ENCODE measurements at regions not wholly inside any gene's neighbourhood (a gene's known extent, or its start where the extent isn't known, plus 50 kb on each side); places are given as distances from the start of the nearest gene placed in this dataset.

DNA sequence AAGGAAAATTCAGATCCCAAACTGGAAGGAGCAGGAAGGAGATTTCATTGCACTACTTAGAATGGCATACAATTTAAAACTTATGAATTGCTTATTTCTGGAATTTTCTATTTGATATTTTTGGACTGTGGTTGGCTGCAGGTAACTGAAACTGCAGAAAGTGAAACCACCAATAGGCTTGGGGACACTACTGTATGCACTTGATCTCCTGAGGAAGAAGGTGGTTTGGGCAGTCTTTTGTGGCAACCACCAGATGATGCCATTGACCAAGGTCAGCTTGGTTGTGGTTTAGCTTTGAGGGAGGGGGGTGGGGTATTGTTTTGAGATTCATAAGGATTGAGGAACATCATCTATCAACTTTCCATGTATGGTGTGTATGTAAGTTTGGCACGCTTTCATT is 209.5 kb upstream of the STXBP6 start:
- TF ChIP-seq, protein P1, sequence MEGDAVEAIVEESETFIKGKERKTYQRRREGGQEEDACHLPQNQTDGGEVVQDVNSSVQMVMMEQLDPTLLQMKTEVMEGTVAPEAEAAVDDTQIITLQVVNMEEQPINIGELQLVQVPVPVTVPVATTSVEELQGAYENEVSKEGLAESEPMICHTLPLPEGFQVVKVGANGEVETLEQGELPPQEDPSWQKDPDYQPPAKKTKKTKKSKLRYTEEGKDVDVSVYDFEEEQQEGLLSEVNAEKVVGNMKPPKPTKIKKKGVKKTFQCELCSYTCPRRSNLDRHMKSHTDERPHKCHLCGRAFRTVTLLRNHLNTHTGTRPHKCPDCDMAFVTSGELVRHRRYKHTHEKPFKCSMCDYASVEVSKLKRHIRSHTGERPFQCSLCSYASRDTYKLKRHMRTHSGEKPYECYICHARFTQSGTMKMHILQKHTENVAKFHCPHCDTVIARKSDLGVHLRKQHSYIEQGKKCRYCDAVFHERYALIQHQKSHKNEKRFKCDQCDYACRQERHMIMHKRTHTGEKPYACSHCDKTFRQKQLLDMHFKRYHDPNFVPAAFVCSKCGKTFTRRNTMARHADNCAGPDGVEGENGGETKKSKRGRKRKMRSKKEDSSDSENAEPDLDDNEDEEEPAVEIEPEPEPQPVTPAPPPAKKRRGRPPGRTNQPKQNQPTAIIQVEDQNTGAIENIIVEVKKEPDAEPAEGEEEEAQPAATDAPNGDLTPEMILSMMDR (conservative IDR thresholded peaks at IDR 0.05 in 1 of 2, IDR thresholded peaks at IDR 0.05 in 1 of 2; ENCODE audit: low read depth in 1 of 2, low read length in 2 of 2), result no peak
- TF ChIP-seq EZH2 (IDR thresholded peaks at IDR 0.05; ENCODE audit: low read length, missing control alignments), result no peak
- H3K27ac ChIP-seq (ENCODE audit: insufficient read depth, low read length), result no peak overlapping the region
- H3K79me2 ChIP-seq (ENCODE audit: control insufficient read depth, insufficient read depth, low read length), result no peaks in the 10 kb centered on the region
- no peak overlapping the region for H3K4me2 ChIP-seq (ENCODE audit: extremely low read depth, insufficient read depth, low read length)
- H3K27me3 ChIP-seq (ENCODE audit: control insufficient read depth, insufficient read depth, low read length), result no peaks in the 10 kb centered on the region
- H3K9me3 ChIP-seq (ENCODE audit: control insufficient read depth, insufficient read depth, low read depth, low read length), result no peaks in the 10 kb centered on the region
- no peaks in the 10 kb centered on the region for H4K20me1 ChIP-seq (ENCODE audit: control insufficient read depth, extremely low read depth, insufficient read depth, low read length)
- no peaks in the 10 kb centered on the region for H3K36me3 ChIP-seq (ENCODE audit: control insufficient read depth, insufficient read depth, low read length)
- H3K4me3 ChIP-seq (replicated peaks in 1 of 4; ENCODE audit: control extremely low read depth in 1 of 4, insufficient read depth in 1 of 4, low read depth in 3 of 4, low read length in 4 of 4), result no peak overlapping the region
- no peak for DNase-seq (ENCODE audit: low read depth in 2 of 2)
- no peak overlapping the region for H3K9ac ChIP-seq (ENCODE audit: insufficient read depth, low read length)
- H3K4me1 ChIP-seq (ENCODE audit: control insufficient read depth, extremely low read depth, insufficient read depth, low read length), result no peaks in the 10 kb centered on the region
- no peak overlapping the region for H2AFZ ChIP-seq (ENCODE audit: low read length)

DNA sequence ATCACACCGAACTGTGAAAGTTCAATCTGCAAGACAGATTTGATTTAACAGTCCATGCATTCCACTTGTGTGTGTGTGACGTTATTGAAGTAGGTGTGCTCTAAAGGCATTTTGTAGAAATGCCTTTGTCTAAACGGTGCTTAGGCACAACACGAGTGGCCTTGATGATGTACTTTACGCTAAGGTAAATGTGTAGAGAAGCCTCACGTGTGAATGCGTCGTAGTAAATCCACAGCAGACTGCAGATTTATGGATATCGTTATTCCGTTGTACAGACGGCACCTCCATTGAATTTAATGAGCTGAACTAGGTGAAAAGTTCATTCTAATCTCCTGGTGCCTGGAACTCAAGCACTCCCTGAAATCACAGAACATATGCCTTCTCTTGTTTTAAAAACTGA is 202.8 kb upstream of the STXBP6 start:
- Histone ChIP-seq H3K27ac (ENCODE audit: insufficient read depth, low read length) (no peak overlapping the region), H3K4me1 (ENCODE audit: control insufficient read depth, extremely low read depth, insufficient read depth, low read length) (no peaks in the 10 kb centered on the region), H3K79me2 (ENCODE audit: control insufficient read depth, insufficient read depth, low read length) (no peaks in the 10 kb centered on the region), H3K4me3 (replicated peaks in 1 of 4; ENCODE audit: control extremely low read depth in 1 of 4, insufficient read depth in 1 of 4, low read depth in 3 of 4, low read length in 4 of 4) (no peak overlapping the region), H3K27me3 (ENCODE audit: control insufficient read depth, insufficient read depth, low read length) (no peaks in the 10 kb centered on the region), H3K4me2 (ENCODE audit: extremely low read depth, insufficient read depth, low read length) (no peak overlapping the region), H3K9ac (ENCODE audit: insufficient read depth, low read length) (no peak overlapping the region), H4K20me1 (ENCODE audit: control insufficient read depth, extremely low read depth, insufficient read depth, low read length) (no peaks in the 10 kb centered on the region), H3K9me3 (ENCODE audit: control insufficient read depth, insufficient read depth, low read depth, low read length) (no peaks in the 10 kb centered on the region), H2AFZ (ENCODE audit: low read length) (no peak overlapping the region), H3K36me3 (ENCODE audit: control insufficient read depth, insufficient read depth, low read length) (no peaks in the 10 kb centered on the region)
- TF ChIP-seq EZH2 (IDR thresholded peaks at IDR 0.05; ENCODE audit: low read length, missing control alignments), result no peak
- TF ChIP-seq, protein P1 (conservative IDR thresholded peaks at IDR 0.05 in 1 of 2, IDR thresholded peaks at IDR 0.05 in 1 of 2; ENCODE audit: low read depth in 1 of 2, low read length in 2 of 2), result no peak
- DNase-seq (ENCODE audit: low read depth in 2 of 2), result no peak

DNA sequence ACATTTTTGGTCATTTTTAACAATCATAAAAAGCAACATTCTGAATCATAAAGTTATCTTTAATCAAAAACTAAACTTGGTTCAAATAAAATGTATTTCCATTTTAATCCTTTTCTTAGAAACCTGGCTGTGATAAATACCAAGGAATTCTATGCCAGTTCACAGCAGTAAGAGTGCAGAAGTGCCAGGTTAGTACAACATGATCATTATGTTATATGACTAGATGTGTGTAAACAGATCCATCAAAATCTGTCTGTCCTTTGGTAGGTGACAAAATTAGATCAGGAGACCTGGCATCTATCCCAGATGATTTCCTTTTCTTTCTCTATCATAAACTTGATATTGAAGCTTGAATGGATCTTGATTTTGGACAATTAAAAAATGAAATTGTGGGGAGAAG is 200.6 kb upstream of the STXBP6 start:
- Histone ChIP-seq H3K9me3 (ENCODE audit: control insufficient read depth, insufficient read depth, low read depth, low read length) (no peaks in the 10 kb centered on the region), H3K4me1 (ENCODE audit: control insufficient read depth, extremely low read depth, insufficient read depth, low read length) (no peaks in the 10 kb centered on the region), H3K4me2 (ENCODE audit: extremely low read depth, insufficient read depth, low read length) (no peak overlapping the region), H3K9ac (ENCODE audit: insufficient read depth, low read length) (no peak overlapping the region), H3K4me3 (replicated peaks in 1 of 4; ENCODE audit: control extremely low read depth in 1 of 4, insufficient read depth in 1 of 4, low read depth in 3 of 4, low read length in 4 of 4) (no peak overlapping the region), H3K79me2 (ENCODE audit: control insufficient read depth, insufficient read depth, low read length) (no peaks in the 10 kb centered on the region), H2AFZ (ENCODE audit: low read length) (no peak overlapping the region), H3K27me3 (ENCODE audit: control insufficient read depth, insufficient read depth, low read length) (no peaks in the 10 kb centered on the region), H4K20me1 (ENCODE audit: control insufficient read depth, extremely low read depth, insufficient read depth, low read length) (no peaks in the 10 kb centered on the region), H3K27ac (ENCODE audit: insufficient read depth, low read length) (no peak overlapping the region), H3K36me3 (ENCODE audit: control insufficient read depth, insufficient read depth, low read length) (no peaks in the 10 kb centered on the region)
- TF ChIP-seq, protein P1 (conservative IDR thresholded peaks at IDR 0.05 in 1 of 2, IDR thresholded peaks at IDR 0.05 in 1 of 2; ENCODE audit: low read depth in 1 of 2, low read length in 2 of 2), result no peak
- TF ChIP-seq EZH2 (IDR thresholded peaks at IDR 0.05; ENCODE audit: low read length, missing control alignments), result no peak
- DNase-seq (ENCODE audit: low read depth in 2 of 2), result no peak

Measured in fibroblast of lung (primary cell).